Brain pericyte (primary cell): ENCODE measurements at regions not wholly inside any gene's neighbourhood (a gene's known extent, or its start where the extent isn't known, plus 50 kb on each side); places are given as distances from the start of the nearest gene placed in this dataset.

ENCODE experiments used
- DNase-seq: peaks from one replicate; pipeline ENCODE4 v3.0.0-alpha.2; 2012; ENCODE audit warnings: low read depth, low spot score

DNA sequence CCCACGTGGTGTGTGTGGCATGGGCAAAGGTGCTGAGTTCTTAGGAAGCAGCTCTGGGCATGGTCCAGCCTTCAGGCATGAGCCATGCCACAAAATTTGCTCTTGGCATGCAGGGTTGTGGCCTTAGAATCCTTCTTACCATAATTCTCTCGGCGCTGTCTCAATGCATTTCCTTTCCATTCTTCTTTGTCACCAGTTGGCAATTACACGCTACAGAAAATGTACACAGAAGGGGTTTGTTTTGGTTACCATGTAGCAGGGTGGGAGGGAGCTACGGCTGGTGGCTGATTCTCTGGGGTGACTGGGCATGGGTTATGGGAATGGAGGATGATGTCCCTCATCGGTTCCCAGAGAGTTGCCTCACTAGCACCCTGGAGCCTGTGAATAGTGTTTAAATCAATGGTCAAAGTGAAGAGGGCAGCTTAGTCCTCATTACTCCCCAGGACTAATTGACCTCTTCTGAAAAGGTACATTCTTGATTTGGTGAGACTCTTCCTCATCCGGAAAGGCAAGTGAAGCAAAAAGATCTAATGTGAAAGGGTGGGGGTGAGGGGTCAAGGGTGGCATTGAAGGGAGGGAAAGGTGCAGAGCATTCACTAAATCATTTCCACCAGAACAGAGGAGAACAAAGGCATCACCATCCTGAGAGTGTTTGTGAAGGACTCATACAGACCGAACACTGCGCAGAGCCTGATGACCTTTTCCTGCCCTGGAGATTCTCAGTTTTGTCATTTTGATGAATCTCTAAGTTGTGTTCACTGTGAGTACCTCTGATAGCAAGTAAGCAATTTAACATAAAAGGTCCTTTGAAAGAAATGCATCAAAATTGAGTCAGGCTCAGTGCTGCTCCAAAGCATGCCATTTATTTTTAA lies 199.8 kb upstream of the SFRP2 start:
- DNase-seq, result no peak

DNA sequence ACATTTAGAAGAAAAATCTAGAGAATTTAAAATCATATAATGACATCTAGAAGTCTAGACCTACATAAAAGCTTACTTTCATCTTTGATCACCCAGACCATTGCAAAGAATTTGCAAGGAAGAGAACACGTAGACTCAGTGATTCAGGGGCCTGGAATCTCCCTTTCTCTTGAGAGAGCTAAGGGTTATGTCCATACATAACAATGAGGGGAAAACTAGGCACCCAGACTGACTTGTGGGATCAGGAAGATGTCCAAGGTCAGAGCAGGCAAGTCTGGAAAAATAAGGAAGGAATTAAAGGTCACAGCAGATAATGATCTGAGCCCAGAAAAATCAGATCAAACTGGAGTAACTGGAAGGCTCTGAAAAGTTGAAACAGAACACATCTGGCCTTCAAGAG lies 198.4 kb upstream of the SFRP2 start:
- no peak for DNase-seq

- DNase-seq, result no peak
Observed at GRCh38 chr4:153976954-153977353, 188.1 kb upstream of the SFRP2 start.

GRCh38 chr4:153974452-153974851 lies 185.6 kb upstream of the SFRP2 start:
- DNase-seq, result no peak

- no peak for DNase-seq
Observed at GRCh38 chr4:153973942-153974341, 185.1 kb upstream of the SFRP2 start.

DNA sequence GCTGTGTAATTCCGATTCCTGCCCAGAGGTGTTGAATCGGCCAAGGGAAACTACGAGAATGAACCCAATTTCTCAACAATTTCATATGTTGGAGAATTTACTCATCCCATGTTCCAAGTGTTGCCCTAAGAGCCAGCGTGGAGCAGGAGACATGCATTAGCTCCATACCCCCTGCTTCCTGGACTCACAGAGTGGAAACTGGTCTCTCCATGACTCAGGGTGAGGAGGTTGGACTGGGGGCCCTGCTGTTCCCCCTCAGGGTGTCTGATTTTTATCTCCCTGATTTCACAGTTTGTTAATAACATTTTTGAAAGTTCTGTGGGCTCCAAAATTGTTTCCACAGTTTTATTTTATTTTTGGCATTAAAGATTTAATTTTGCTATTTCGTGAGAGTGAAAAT lies 183.0 kb upstream of the SFRP2 start:
- DNase-seq, result no peak

- DNase-seq, result no peak
Observed at GRCh38 chr4:153970169-153970568, 181.3 kb upstream of the SFRP2 start.

DNA sequence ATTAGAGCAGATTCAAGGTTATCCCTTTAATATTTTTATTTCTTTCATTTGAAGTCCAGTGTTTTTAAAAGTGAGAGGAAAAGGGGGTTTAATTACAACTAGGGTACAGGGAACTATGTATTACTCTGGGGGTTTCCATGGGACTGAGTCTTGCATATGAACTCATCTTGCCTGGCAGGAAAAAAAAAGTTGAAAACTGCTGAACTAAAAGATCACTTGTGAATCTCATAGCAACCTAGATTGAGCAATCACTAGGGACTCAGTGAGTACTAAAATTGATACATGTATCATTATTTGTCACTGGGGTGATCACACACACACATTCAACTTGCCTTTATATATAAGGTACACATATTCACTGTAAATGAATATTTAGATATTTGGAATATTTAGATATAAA lies 180.7 kb upstream of the SFRP2 start:
- no peak for DNase-seq

DNA sequence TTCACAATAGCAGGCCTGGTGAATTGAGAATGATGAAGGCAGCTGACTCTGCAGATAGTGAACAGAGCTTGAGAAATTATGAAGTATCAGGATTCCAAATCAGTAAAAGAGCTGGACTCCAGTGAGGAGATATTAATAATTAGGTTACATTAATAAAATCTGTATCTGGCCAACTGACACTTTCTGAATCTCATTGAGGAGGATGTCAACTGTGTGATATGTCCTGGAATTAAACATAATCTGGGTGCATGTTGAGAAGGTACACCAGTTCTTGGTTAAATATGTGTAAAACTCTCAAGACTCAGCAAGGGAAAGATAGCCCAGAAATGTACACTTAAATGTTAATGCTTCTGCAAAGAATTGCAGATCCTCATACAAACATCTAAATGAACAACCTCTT lies 177.8 kb upstream of the SFRP2 start:
- DNase-seq, result no peak

DNA sequence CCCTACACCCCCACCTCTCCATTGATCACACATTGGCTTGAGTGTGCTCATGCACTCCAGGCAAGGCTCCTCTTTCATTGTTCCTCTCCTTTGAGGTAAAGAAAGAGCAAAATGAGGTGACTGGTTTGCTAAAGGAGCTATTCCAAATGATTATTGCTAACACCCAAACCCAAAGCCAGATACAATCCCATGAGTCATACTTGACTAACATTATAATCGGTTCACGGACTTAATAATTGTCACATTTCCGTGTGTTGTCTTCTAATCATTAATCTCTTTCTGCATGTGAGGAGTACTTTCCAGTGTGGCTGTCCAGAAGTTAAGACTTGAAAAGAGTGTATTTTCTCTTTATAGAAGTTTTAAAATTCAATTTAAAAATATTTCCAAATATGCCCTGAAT lies 174.3 kb upstream of the SFRP2 start:
- DNase-seq, result no peak

GRCh38 chr4:153962311-153963039 lies 173.6 kb upstream of the SFRP2 start:
- no peak for DNase-seq

GRCh38 chr4:153955327-153955726 lies 166.4 kb upstream of the SFRP2 start:
- DNase-seq, result no peak

GRCh38 chr4:153954654-153955053 lies 165.8 kb upstream of the SFRP2 start:
- no peak for DNase-seq

DNA sequence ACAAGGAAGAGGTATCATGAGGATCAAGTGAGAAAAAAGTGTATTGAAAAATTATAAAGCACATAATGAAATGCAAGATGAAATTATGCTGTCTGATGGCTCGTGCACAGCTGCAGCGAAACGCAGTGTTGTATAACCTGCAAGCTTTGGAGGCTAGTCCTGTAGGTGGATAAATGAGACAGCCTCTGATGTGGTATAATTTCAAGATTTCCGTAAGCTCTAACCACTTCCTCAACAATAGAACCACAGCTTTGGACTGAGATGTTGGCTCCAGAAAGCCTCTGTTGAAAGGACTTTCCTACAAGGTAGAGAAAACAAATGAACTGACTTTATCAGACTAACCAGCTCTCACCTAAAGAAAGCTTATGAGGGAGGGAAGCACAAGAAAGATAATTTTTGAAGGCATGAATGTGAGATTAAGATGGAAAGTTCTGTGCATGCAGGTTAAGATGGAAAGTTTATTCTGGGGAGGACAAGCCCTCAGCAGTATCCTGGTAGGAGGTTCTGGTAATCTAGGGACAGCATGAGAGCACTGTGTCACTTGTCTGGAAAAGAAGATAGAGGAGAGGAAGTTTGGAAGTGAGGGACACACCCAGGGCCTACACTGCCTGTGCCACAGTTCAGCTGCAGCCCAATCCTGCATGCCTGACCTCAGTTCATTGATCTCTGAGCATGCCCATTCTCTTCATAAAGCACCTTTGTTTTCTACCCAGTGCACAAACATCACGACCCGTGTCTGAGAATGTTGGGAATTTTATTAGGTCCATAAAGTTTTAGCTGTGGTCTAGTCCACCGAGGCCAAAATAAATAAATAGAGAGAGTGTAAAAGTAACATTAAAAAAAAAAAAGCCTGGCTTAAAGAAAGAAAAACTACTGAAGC lies 161.5 kb upstream of the SFRP2 start:
- no peak for DNase-seq

DNA sequence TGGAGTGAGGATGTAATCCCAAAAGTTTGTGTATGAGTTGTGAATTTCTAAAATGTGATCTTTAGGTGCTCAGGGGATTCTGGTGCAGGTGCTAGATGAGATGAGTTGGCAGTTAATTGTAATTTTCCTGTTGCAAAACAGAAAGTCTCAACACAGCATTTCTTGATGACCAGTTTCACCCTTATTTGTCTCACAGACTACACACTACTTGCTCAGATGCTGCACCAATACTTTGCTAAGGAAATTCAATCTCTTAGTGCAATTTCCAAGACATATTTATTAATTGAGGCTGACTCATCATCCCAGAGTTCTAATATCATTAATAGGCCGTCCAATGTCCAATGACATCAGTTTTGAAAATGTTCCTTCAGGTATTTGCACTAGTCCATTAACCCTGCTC lies 159.2 kb upstream of the SFRP2 start:
- DNase-seq, result no peak

DNA sequence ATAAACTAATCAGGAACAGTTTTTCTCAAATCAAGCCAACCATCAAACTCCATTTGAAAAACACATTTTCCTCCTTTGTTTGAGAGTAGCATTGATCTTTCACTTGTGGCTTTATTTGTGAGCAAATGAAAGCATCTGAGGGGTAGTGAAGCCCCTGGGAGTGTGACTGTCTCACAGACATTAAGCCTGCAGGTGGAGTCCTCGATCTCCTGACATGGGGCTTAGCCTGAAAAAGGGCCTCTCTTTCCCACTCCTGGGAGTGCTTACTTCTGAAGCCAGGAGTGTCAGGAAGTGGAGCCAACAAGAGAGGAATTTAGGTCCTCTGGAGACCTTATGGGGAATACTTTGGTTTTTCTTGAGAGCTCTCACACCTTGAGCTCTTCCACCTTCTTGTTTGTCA lies 158.2 kb upstream of the SFRP2 start:
- no peak for DNase-seq

DNA sequence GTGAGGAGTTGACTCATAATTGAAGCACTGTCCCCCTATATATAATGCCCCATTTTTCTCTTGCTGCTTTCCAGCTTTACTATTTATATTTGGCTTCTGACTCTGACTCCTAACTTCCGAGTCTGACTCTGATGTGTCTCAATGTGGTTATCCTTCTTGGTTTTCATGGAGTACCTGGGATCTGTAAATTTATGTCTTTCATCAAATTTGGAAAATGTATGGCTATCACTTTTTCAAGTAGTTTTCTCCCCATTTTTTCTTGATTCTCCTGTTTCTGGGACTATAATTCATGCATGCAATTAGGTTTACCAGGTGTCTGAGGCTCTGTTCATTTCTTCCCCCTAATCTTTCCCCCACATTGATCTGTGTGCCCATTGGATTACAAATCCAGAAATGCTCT lies 156.8 kb upstream of the SFRP2 start:
- no peak for DNase-seq

- DNase-seq, result no peak
Observed at GRCh38 chr4:153943738-153944415, 155.0 kb upstream of the SFRP2 start.

DNA sequence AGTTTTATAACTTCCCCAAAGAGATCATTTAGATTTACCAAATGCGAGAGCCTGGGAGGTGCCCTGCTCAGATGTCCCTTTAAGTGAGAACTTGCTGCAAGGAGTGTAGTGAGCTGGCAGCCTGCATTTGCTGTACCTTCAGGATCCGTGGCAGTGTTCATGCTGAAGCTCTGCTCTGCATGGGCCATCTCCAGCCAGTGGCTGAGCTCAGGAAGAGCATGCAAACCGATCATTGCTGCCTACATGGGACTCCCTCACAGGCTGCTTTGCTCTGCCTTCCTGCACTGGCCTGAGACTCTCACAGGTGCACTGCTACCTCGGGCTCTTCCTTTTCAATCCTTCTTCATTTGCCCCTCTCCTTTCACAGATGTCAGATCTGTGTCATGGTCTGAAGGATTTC lies 152.0 kb upstream of the SFRP2 start:
- no peak for DNase-seq

DNA sequence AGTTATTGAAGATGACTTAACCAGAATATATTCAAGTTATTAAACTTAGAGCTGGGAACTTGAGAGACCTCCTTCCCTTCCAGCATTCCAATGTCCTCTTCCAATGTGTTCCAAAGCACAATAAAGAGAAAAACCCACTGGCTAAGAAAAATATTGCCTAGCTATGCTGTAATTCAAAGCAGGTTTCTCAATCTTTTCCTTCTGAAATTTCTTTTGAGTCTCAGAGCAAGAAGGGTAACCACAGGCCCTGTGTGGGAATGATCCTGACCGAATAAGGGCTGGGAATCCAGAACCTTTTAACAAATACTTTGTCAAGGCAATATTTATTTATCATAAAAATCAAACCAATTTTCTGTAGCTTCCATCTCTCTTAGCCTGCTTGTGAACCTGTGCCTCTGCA lies 150.7 kb upstream of the SFRP2 start:
- no peak for DNase-seq

DNA sequence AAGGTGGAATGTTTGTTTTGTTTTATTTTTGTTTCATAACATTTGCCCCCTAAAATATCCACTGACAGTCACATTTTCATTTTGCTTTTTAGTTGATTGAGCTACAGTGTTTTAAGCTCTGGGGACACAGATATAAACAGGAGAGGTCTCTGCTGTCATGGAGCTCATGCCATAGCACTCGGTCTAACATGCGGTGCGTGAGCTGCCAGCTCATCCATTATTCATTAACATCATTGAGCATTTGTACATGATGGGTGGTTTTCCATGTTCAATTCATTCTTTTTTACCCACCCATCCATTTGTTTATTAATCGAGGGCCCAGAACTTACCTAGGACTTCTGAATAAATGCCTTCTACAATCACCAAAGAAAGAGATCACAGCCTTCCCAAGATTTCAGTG lies 150.1 kb upstream of the SFRP2 start:
- no peak for DNase-seq

DNA sequence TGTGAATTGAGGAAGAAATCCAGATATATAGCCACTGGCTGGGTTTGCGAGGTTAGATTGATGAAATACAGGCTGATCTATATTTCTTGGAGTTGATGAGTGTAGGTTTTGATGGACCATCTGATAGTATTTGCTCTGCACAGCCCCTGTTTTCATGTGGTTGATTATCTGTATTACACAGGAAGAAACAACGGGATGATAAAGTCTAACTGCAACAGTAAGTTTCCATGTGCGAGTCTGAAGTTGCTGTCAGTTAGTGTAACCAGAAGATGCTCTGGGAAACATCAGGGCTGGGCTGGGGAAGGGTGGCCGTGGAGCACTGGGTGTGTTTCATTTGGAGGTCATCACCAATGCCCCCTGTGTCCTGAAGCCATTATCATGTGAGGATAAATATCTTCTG lies 148.4 kb upstream of the SFRP2 start:
- no peak for DNase-seq
